ENCODE measurements at regions not wholly inside any gene's neighbourhood (a gene's known extent, or its start where the extent isn't known, plus 50 kb on each side); places are given as distances from the start of the nearest gene placed in this dataset.

DNA sequence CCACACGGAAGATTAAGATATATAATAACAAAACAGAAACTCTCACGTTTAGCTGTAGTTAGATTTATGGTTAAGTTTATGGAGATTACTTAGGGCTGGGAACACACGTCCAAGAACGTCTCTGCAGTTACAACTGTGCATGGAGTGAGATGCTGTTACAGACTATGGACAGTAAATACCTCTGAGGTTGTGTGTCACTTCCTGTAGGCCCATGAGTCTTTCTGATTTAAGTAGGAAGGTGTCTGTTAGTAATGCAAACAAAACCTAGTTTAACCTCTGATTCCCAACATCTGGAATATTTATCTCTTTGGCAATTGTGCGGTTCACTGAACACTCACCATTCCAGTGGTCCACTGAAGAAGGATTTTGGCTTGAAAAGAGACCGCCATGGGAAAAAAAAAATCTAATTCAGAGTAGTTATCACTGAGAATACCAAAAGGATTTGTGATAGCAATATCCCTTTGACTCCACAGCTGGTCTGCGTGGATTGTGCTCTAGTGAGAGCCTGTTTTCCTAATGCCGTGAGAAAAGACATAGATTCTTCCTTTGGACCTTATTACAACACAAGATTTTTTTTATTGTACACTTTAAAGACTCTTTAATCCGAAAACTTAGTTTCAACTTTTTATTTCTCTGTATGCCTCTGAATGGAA is 478.2 kb upstream of the CITED2 start:
- no peak for TF ChIP-seq EZH2phosphoT487 (conservative IDR thresholded peaks at IDR 0.05; ENCODE audit: low read length)
- TF ChIP-seq, protein P1, sequence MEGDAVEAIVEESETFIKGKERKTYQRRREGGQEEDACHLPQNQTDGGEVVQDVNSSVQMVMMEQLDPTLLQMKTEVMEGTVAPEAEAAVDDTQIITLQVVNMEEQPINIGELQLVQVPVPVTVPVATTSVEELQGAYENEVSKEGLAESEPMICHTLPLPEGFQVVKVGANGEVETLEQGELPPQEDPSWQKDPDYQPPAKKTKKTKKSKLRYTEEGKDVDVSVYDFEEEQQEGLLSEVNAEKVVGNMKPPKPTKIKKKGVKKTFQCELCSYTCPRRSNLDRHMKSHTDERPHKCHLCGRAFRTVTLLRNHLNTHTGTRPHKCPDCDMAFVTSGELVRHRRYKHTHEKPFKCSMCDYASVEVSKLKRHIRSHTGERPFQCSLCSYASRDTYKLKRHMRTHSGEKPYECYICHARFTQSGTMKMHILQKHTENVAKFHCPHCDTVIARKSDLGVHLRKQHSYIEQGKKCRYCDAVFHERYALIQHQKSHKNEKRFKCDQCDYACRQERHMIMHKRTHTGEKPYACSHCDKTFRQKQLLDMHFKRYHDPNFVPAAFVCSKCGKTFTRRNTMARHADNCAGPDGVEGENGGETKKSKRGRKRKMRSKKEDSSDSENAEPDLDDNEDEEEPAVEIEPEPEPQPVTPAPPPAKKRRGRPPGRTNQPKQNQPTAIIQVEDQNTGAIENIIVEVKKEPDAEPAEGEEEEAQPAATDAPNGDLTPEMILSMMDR (IDR thresholded peaks at IDR 0.05; ENCODE audit: insufficient read depth, low read length, poor library complexity, severe bottlenecking), result no peak
